A549 (cell line): ENCODE measurements at regions not wholly inside any gene's neighbourhood (a gene's known extent, or its start where the extent isn't known, plus 50 kb on each side); places are given as distances from the start of the nearest gene placed in this dataset.
"Not testable (repeated sequence)": the region's sequence is repeated elsewhere in the genome, so short reads cannot be mapped to it uniquely, and the experiment has no call there.

Experiments used
- ATAC-seq, 2 experiments: fragments of 200-7000 bp in 1 of 2; fragments of >200 bp in 1 of 2; cut with Nextera tagmentation in 1 of 2; cut with Tn5 transposase in 1 of 2; 3 replicates each; pipeline versions ENCODE4 v1.8.0 to v1.9.1; 2018 to 2020; ENCODE audit warnings: mild to moderate bottlenecking in 1 of 2, moderate library complexity in 1 of 2
- CTCF ChIA-PET: fragments of 300-600 bp; sonication (Branson Sonifier 250); formaldehyde crosslinking; extraction: SDS; loops from one replicate; lab custom pipeline; 2021; ENCODE audit warnings: antibody characterized with exemption, inconsistent platforms; lab: Yijun Ruan, JAX
- POLR2A ChIA-PET: fragments of 350-600 bp; formaldehyde crosslinking; extraction: SDS; loops from one replicate; lab custom pipeline; 2021; ENCODE audit warnings: antibody characterized with exemption, inconsistent platforms; lab: Yijun Ruan, JAX
- DNase-seq, 2 experiments: peaks; one replicate each; pipeline versions ENCODE4 v3.0.0 to v3.0.0-alpha.2; 2011 to 2016; ENCODE audit warnings: low read depth in 1 of 2, low spot score in 1 of 2
- FAIRE-seq: peaks from 2 replicates; lab custom pipeline; 2011; peaks lifted over from hg19 to GRCh38; lab: Jason Lieb, UNC
- H3K27ac ChIP-seq, 2 experiments: fragments of >200 bp; sonication (Bioruptor Twin); formaldehyde crosslinking; 3 replicates each; pipeline ENCODE4 v1.5.1; 2016 to 2017
- H3K4me1 ChIP-seq: fragments of >200 bp; sonication (Bioruptor Twin); formaldehyde crosslinking; 3 replicates; pipeline ENCODE4 v1.6.1; 2016
- H3K4me2 ChIP-seq: fragments of >200 bp; sonication (Bioruptor Twin); formaldehyde crosslinking; 3 replicates; pipeline ENCODE4 v1.6.1; 2016
- H3K4me3 ChIP-seq: fragments of >200 bp; sonication (Bioruptor Twin); formaldehyde crosslinking; 3 replicates; pipeline ENCODE4 v1.5.1; 2016
- H3K9me3 ChIP-seq: fragments of >200 bp; sonication (Bioruptor Twin); formaldehyde crosslinking; 3 replicates; pipeline ENCODE4 v1.6.1; 2016
- WGBS: methylation state at CpG from one replicate; pipeline ENCODE4 v1.1.6; 2017; ENCODE audit errors: missing lambda C conversion rate; 5-methylcytosine and 5-hydroxymethylcytosine counted together

DNA sequence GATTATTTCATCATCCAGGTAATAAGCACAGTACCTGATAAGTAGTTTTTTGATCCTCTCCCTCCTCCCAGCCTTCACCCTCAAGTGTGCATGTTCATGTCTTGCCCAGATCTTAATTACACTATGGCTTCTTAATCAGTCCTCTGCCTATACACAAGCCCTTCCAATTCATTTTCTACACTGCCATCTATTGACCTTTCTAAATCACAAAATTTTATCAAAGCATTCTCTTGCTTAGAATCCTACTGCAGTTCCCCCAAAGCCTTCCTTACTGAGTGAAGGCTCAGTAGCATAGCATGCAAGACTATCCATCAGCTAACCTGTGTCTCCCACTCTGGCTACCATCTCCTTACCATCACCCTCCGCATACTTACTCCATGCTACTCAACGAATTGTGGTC, 51.3 kb downstream of the ASAH2 start:
- 41% methylated on average over 2 of the region's 2 CpGs for WGBS

DNA sequence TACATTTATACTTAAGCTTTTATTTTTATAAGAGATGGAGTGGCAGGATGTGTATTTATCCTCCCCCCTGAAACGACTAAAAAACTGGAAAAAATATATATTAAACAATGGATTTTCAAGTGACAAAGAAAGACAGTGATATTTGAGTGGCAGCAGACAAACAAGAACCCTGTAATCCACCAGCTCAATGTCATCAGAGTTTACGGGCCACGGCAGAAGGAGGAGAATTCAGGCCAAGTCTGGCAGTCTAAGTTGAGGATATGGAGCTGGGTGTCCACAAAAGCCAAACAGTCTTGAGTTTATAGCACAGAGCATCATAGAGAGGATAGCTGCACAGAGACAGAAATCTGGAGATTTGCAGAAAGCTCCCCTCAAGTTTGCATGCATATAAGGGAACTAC, 58.2 kb downstream of the ASAH2 start:
- H3K4me3 ChIP-seq, H3K4me2 ChIP-seq, H3K4me1 ChIP-seq, POLR2A ChIA-PET, H3K9me3 ChIP-seq, CTCF ChIA-PET, ATAC-seq, H3K27ac ChIP-seq, DNase-seq, FAIRE-seq: not testable (repeated sequence)
- 54% methylated on average over 3 of the region's 3 CpGs for WGBS

More for the DNA sequence above, 51.3 kb downstream of the ASAH2 start:
- H3K9me3 ChIP-seq, POLR2A ChIA-PET, CTCF ChIA-PET, DNase-seq, H3K27ac ChIP-seq, H3K4me3 ChIP-seq, FAIRE-seq, H3K4me1 ChIP-seq, H3K4me2 ChIP-seq: not testable (repeated sequence)
- peak; percentile 53 to 70; a peak in 4 of 6 replicates for ATAC-seq
